HG03565 (cell line): ENCODE measurements at regions not wholly inside any gene's neighbourhood (a gene's known extent, or its start where the extent isn't known, plus 50 kb on each side); places are given as distances from the start of the nearest gene placed in this dataset.

Experiments used
- ATAC-seq: cut with Tn5 transposase; IDR thresholded peaks from one replicate; pipeline ENCODE4 v1.9.1; 2021; ENCODE audit warnings: mild to moderate bottlenecking, moderate library complexity; ENCODE audit not compliant: unreplicated experiment

DNA sequence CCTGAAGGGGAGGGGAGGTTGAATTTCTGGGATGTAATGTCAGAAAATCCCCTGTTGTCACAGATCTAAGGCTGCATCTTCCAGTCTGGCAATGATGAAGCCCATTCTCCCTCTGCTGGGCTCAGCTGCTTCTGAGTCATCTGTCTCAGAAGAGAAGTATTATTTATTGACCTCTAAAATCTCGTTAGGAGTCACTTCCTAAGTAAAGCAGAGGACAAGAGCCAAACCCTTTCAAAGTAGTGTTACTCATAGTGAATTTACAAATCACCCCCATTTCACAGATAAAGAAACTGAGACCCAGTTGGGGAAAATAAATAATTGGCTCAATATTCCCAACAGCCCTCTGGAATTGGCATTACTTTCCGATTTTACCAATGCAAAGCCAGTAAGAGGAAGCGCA lies 167.3 kb upstream of the SKOR2 start:
- ATAC-seq, result no peak

DNA sequence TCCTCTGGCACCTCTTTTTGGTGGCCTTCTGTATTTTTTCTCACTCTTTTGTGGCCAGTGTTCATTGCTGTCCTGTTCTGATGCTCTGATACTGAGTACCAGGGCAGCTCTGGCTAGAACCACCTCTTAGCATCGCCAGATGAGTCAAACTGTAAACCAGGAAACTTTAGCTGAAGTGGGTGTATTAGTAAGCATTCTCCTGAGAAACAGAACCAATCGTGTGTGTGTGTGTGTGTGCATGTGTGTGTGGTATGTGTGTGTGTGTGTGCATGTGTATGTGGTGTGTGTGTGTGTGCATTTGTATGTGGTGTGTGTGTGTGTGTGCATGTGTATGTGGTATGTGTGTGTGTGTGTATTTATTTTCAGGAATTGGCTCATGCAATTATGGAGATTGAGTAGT lies 166.3 kb upstream of the SKOR2 start:
- ATAC-seq, result no peak

DNA sequence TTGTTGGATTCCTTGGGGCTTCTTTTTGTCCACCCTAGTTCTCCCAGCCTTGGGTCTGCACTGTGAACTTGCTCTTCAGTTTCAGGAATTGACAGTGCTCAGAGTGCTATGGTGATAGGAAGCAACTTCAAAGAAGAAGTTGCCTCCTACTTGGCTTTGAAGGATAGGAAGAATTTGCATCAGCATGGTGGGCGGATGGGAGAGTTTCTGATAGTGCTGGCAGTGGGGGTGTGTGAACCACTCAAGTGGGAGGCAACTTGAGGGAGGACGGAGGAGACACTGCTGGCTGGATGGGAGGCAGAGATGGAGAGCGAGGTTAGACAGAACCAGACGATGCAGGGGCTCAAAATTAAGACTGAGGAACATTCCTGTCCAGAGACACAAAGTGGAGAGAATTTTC lies 164.4 kb upstream of the SKOR2 start:
- no peak for ATAC-seq

DNA sequence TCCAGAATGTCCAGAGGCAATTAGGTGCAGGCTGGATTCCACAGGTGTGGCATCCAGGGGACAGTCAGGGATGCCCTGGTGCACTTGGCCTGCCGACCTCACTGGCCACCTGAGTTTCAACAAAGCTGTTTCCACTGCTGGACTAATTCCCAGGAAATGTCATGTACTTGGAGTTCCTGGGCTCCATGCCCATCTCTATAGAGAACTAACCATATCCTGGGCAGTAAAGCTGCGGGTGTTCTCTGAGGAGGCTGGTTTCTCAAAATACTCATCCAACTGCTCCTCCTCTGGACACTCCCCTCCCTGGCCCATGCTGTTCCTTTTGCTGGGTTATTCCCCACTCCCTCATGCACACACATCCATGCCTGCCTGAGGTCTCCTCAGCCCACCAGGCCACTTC lies 161.9 kb upstream of the SKOR2 start:
- no peak for ATAC-seq

DNA sequence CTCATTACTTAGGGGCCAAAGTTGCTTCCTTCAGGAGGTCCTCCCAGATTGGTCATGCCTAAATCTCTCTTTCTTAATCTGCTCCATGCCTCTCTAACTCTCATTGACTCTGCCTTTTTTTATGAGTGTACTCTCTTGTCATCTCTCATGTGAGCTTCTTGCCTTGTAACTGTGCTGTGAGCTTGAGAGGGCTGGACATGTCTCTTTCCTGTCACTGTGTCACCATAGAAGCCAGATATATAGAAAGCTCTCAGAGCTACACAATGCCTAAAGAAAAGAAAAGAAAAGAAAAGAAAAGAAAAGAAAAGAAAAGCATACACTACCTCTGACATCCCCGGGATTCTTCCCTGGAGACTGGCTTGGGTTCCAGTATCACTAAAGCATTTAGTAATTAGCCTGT lies 161.5 kb upstream of the SKOR2 start:
- no peak for ATAC-seq

DNA sequence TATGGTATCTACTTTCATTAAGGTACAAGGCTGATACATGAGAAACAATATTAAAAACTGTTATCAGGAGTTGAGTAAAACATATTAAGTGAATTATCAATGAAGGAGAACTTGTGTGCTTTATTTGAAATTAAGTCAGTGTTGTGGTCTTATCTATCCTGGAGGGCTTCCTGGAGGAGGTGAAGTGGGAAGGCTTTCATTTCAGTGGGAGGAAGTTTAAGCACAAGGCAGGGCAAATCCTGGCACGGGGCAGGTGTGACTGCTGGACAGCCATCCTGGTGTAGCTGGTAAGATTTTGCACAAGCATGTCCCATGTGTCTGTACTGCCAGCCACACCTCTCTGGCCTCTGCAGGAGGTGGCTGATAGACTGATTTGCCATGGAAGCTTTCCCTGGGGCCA lies 159.7 kb upstream of the SKOR2 start:
- ATAC-seq, result no peak

DNA sequence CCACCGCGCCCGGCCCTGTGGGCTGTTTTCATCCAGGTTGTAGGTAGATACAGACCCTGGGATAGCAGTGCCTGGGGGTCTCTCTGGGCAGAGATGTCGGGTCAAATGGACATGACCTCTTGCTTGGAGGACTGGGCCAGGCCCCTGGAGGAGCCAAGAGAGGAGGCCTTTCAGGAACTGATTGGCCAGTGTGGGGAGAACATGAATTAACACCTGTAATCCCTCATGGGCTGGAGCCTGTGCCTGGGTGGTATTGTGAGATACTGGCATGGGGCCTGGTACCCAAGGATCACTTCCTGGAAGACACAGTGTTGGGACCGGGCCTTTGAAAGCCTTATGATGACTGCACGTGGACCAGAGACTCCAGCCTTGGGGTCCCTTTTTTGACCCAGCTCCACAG lies 158.7 kb upstream of the SKOR2 start:
- ATAC-seq, result no peak

DNA sequence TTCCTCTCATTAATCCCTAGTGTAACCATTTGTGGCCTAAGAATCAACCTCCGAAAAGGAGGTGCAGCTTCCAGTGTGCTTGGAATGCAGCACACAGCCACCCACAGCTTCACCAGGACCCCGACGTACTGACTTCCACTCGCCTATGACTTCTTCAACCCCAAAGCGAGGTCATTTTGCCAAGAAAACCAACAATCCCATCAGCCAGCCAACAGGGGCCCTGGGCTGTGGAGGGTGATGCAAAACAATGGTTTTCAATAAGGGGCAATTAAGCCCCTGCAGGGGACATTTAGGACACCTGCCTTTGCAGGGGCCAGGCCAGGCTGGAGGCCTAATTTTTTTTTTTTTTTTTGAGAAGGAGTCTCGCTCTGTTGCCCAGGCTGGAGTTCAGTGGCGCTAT lies 158.1 kb upstream of the SKOR2 start:
- no peak for ATAC-seq

DNA sequence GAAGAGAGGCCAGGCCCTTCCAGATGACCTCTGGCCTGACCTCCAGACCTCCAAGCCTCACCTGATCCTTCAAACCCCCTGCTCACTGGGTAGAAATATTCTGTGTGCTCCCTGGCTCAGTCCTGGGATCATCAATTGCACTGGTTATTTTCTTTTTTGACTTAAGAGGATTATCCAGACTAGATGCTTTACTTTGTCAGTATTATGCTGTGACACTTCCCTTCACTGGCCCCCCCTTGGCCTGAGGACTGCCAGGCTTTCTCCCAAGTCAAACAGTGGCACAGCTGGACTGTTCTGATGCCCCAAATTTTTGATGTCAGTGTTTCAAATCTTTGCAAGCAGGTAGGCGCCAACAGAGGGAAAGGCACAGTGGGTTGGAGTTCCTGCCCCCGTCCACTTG lies 156.3 kb upstream of the SKOR2 start:
- ATAC-seq, result no peak

DNA sequence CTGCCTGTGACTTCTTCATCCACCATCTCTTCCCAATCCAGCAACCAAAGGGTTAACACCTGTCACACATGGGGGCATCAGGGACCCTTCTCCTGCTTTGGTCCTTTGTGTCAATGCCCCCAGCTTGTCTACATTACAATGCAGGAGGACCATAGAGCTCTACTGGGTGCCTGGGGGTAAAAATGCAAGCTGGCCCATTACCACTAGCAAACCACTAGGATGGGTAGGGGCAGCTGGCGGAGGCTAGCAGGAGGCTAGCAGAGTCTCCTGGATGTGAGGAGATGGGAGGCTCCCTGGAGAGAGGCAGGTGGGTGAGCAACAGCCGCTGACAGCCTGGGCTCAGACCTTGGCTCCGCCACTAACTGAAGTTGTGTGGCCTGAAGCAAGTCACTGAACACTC lies 153.4 kb upstream of the SKOR2 start:
- ATAC-seq, result no peak

DNA sequence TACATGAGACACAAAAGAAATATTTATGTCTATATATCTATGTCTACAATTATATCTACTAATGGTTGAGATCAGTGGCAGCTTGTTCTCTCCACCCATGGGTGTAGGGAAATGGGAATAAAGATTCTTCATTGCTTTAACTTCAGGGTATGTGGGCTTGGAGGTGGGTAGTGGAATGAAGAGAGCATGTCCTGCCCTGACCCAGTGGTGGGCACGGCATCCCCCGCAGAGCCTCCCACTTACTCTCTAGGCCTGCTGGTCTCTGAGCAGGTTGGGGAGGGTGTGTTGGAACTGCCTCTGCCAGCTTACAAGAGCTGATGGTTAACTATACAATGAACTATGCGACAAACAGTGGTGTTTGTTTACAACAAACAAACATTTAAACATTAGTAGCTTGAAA lies 152.5 kb upstream of the SKOR2 start:
- ATAC-seq, result no peak

DNA sequence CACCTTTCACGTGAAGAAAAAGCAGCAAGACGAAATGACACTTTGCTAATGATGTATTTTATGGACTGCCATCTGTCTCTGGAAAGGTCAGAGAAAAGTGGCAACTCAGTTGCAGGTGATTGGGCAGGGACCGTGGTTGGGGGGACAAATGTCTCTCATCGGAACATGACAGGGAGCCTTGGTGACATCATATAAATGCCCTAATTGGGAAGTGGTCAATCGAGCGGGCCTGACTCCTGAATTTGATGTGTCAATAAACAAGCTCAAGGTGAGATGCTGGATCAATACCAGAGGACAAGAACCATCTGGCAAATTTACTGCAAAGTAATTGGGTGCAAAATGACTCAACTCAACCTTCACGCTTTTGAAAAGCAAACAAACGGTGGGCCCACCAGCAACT lies 151.9 kb upstream of the SKOR2 start:
- ATAC-seq, result no peak

DNA sequence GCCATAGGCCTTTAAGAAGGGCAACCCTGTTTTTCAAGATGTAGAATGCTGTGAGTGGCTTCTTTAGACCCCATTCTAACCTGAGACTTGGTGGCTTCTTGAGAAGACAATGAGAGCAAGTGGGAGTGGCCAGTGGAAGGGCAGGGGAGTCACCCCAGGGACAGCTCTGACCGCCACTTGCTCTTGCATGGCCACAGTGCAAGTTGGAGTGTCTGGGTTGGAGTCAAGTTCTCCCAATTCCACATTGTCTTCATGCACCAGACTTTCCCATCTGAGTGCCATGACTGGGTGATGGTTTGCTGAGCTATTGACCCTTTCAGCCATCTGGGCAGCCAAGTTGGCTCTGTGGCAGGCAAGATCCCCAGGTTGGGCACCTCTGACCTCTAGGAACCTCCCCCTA lies 148.0 kb upstream of the SKOR2 start:
- no peak for ATAC-seq

DNA sequence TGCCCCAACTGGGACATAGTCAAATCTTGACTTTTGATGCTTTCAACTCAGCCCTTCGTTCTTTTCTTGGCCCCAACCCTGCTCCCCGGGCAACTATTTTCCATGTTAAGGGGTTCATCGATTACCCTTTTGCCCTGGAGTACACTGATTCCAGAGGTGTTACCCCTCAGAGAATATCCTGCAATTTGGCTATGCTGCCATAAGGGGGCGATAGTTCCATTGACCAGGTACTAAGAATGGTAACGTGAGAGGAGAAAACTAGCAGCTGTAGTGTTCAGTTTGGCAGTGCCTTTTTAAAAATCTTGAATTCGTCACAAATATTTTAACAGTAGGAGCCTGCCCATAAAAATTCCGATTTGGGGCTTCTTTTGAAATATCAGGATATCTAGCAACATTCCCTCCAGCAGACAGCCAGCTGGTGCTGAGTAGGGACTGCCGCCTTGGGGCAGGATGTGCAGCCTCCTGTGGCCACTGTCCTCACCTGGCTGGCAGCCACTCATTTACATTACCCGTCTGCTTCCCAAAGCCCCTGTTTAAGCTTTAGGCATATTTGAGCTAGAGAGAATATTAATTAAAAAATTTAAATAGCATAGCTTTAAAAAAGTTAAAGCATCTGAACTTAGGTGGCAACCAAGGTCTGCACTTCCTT lies 146.3 kb upstream of the SKOR2 start:
- ATAC-seq, result no peak

DNA sequence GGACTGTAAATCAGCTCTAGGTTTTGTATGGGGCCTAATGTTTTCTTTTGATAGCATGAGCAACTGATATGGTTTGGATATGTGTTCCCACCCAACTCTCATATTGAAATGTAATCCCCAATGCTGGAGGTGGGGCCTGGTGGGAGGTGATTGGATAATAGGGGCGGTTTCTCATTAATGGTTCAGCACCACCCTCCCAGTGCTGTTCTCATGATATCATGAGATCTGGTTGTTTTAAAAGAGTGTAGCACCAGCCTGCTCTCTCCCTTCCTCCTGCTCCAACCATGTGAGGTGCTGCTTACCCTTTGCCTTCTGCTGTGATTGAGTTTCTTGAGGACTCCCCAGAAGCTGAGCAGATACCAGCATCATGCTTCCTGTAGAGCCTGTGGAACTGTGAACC lies 140.2 kb upstream of the SKOR2 start:
- ATAC-seq, result no peak

DNA sequence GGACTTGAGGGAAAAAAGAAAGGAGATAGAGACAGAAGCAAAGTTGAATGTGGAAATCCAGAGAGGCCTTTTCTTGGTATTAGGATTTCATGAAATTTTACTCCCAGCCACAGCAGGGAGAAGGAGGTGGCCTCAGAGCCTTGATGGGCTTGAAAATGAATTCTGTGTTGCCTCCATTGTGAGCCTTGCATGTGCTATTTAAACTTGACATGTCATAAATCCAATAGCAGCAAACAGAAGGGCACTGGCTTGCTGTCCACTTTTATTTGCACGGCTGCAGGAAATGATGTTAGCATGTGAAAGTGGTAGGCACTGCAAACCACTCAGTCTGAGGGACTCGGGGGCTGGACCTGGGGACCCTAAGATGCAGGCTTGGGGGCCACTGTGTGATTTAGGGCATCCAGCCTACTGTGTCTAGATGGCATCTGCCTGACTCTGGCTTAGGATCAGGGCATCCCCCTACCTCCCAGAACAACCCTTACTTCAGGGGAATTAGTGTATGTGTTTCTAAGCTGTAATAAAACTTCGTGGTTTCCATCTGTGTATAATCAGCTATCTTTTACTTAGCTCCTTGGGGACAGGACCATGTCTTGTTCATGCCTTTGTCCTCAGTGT lies 139.1 kb upstream of the SKOR2 start:
- ATAC-seq, result no peak

DNA sequence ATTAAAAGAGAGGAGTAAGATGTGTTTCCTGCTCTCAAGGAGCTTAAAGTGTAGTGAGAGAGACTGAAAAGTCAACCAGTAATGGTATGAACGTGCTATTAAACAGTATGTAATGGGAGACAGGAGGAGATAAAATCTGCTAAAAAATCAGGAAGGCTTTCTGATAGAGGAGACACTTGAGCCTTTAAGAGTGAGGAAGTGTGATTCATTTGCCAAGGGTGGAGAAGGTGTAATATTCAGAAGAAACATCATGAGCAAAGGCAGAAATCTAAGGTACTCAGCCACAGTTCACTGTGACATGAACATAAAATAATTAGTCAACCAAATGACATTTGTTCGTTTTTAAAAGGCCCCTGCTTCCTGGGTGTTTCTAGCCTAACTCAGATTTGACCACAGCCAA lies 137.8 kb upstream of the SKOR2 start:
- no peak for ATAC-seq

DNA sequence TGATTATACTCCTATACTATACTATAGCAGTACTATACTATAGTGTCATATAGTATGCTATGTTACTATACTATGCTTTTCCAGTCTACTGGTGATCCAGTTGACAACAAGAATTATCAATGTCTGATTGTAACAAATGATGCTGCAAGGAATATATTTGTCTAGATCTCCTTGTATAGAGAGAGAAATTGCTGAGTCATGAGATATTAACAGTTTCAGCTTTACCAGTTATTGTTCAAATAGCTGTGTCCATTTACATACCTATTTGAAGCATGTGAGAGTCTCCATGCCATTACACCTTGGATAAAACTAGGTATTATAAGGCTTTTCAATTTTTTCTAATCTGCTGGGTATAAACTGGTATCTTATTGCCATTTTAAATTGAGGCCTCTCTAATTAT lies 136.4 kb upstream of the SKOR2 start:
- ATAC-seq, result no peak

DNA sequence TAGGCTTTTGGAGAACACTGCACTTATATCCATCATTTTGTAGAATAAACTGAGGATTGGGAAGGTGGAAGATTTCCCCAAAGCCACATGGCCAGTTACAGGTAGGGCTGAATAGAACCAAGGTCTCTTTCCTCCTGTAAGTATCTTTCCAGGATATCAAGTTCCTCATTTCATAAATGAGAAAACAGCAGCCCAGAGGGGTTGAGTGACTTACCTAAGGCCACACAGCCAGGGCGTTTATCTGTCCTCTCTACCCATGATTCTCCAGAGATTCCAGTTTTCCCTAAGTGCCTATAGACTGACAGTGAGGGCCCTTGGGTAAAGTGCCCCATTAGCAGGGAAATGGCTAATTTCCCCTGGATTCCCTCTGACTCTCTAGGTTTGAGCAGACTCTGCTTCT lies 132.3 kb upstream of the SKOR2 start:
- no peak for ATAC-seq

DNA sequence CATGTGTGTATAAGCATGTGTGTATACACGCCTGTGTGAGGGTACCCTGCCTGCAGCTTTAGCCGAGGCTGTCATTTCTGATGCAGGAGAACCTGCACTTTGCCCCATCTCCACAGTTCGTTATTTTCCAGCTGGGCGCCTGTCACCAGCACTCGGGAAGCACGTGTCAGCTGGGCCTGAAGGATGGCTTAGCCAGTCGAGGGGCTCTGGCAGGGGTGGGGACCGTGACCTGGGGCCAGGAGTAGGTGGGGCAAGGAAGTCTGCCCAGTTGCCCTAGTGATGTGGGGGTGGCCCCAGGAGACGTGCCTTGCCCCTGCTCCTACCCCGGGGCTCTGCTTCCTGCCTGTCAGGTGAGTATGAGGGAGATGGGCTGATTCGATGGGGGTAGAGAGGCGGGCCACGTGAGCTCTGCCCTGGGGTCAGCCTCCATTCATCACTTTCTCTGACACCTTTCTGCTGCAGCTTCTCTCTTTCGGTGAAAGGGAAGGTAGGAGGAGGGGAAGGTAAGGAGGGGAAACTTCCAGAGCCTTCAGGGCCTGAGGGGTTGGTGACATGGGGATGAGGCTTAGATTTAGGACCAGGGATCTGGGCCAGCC lies 130.6 kb upstream of the SKOR2 start:
- no peak for ATAC-seq

DNA sequence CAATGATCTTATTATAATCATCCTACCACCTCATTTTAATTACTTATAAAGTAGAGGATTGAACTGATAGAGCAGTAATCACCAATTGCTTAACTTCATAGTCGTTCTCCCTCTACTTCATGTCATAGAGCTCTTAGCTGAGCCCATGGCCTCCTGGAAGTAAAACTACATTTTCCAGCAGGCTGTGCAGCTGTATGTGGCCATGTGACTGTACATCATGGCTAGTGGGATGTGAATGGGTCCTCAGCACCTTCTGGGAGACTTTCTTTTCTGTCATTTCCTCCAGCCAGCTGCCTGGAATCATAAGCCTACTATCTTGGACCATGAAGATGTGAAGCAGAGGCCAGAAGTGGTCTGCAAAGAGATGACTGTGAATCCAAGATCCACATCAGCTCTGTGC lies 128.7 kb upstream of the SKOR2 start:
- ATAC-seq, result no peak

DNA sequence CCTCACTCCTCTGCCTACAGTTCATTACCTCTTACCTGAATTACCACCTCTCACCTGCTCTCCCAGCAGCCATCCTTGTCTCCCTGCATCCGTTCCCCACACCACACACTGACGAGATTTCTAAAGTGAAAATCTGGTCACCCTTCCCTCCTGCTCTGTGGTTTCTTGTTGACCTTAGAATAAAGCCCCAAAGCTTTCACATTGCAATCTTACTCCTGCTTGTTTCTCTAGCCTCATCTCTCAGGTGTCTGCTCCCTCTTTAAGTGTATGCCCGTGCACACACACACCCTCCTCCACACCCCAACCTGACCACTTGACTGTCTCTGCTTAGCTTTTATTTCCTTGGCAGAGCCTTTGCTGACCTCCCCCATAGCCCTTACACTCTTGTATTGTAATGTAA lies 122.0 kb upstream of the SKOR2 start:
- no peak for ATAC-seq

DNA sequence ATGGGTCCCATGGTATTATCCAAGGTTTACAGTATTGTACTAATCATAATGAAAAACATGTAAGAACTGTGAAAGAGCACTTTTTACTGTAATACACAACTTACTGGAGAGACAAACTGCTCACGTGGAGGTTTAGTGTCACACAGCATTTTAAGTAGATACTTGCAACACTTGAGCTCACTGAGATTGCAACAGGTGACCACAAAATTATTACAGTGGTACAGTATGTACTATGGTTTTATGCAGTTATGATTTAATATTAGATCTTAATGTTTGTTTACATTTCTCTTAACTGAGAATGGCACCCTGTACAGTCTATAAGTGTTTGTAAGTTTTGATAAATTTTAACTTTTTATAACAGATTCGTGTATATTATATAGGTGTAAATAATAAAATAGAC lies 118.6 kb upstream of the SKOR2 start:
- no peak for ATAC-seq
